ENCODE measurements at regions not wholly inside any gene's neighbourhood (a gene's known extent, or its start where the extent isn't known, plus 50 kb on each side); places are given as distances from the start of the nearest gene placed in this dataset.

GRCh38 chr5:74212336-74212735 is 428.2 kb downstream of the ENC1 start:
- peak; percentile 56 for DNase-seq (ENCODE audit: low spot score)
- H3K36me3 ChIP-seq (ENCODE audit: insufficient read depth, low read length, poor library complexity, severe bottlenecking): no peaks in the 10 kb centered on the region
- no TSS peak for BruUV-seq (replicated peaks)
- H3K27me3 ChIP-seq (replicated peaks; ENCODE audit: insufficient read depth, low read depth, low read length, poor library complexity): peaks cover 3% of the 10 kb centered on the region
- TF ChIP-seq EZH2 (IDR thresholded peaks at IDR 0.05; ENCODE audit: borderline replicate concordance, low read depth, low read length, poor library complexity, severe bottlenecking) (no peak), CTCF (conservative IDR thresholded peaks at IDR 0.05; ENCODE audit: low read depth, low read length) (peak; percentile 68)
- intact Hi-C loops (cut with micrococcal nuclease; ENCODE audit: unreplicated experiment): loop anchor here (2.0 kb wide), 1 partner anchor 430 kb away; no protein-coding TSS in a partner anchor
- no peaks in the 10 kb centered on the region for H3K9me3 ChIP-seq (ENCODE audit: low read depth, low read length, poor library complexity, severe bottlenecking)
- H3K27ac ChIP-seq (ENCODE audit: low read depth, low read length, poor library complexity, severe bottlenecking): no peak overlapping the region
- CTCF ChIA-PET: interaction anchor here (0.5 to 1.3 kb wide), 4 partner anchors 73 to 429 kb away, joined by 3 to 6 read pairs (median 3); no protein-coding TSS in a partner anchor
- POLR2A ChIA-PET (ENCODE audit: low non-redundant PET): no interaction called here
- H3K4me3 ChIP-seq (ENCODE audit: low read depth, low read length, poor library complexity, severe bottlenecking): no peak overlapping the region
- H3K4me1 ChIP-seq (ENCODE audit: insufficient read depth, low read length, poor library complexity, severe bottlenecking): no peaks in the 10 kb centered on the region

- TF ChIP-seq CTCF (conservative IDR thresholded peaks at IDR 0.05; ENCODE audit: low read depth, low read length) (no peak), EZH2 (IDR thresholded peaks at IDR 0.05; ENCODE audit: borderline replicate concordance, low read depth, low read length, poor library complexity, severe bottlenecking) (no peak)
- Histone ChIP-seq H3K9me3 (ENCODE audit: low read depth, low read length, poor library complexity, severe bottlenecking) (no peaks in the 10 kb centered on the region), H3K36me3 (ENCODE audit: insufficient read depth, low read length, poor library complexity, severe bottlenecking) (no peaks in the 10 kb centered on the region), H3K27ac (ENCODE audit: low read depth, low read length, poor library complexity, severe bottlenecking) (no peak overlapping the region), H3K4me3 (ENCODE audit: low read depth, low read length, poor library complexity, severe bottlenecking) (no peak overlapping the region), H3K4me1 (ENCODE audit: insufficient read depth, low read length, poor library complexity, severe bottlenecking) (peaks cover 14% of the 10 kb centered on the region), H3K27me3 (replicated peaks; ENCODE audit: insufficient read depth, low read depth, low read length, poor library complexity) (no peaks in the 10 kb centered on the region)
- CTCF ChIA-PET: no interaction called here
- POLR2A ChIA-PET (ENCODE audit: low non-redundant PET): no interaction called here
- DNase-seq (ENCODE audit: low spot score): no peak
- BruUV-seq (replicated peaks): no TSS peak
- intact Hi-C loops (cut with micrococcal nuclease; ENCODE audit: unreplicated experiment): no loop called here
These were observed 431.0 kb downstream of the ENC1 start for GRCh38 chr5:74209571-74209970.

GRCh38 chr5:74206579-74207550 is 433.7 kb downstream of the ENC1 start:
- Histone ChIP-seq H3K4me3 (ENCODE audit: low read depth, low read length, poor library complexity, severe bottlenecking) (no peak overlapping the region), H3K27ac (ENCODE audit: low read depth, low read length, poor library complexity, severe bottlenecking) (no peak overlapping the region), H3K9me3 (ENCODE audit: low read depth, low read length, poor library complexity, severe bottlenecking) (no peaks in the 10 kb centered on the region), H3K4me1 (ENCODE audit: insufficient read depth, low read length, poor library complexity, severe bottlenecking) (peaks cover 14% of the 10 kb centered on the region), H3K27me3 (replicated peaks; ENCODE audit: insufficient read depth, low read depth, low read length, poor library complexity) (no peaks in the 10 kb centered on the region), H3K36me3 (ENCODE audit: insufficient read depth, low read length, poor library complexity, severe bottlenecking) (no peaks in the 10 kb centered on the region)
- peak; percentile 81 for DNase-seq (ENCODE audit: low spot score)
- intact Hi-C loops (cut with micrococcal nuclease; ENCODE audit: unreplicated experiment): no loop called here
- TF ChIP-seq CTCF (conservative IDR thresholded peaks at IDR 0.05; ENCODE audit: low read depth, low read length) (no peak), EZH2 (IDR thresholded peaks at IDR 0.05; ENCODE audit: borderline replicate concordance, low read depth, low read length, poor library complexity, severe bottlenecking) (no peak)
- BruUV-seq (replicated peaks): no TSS peak
- ChIA-PET CTCF (no interaction called here), POLR2A (ENCODE audit: low non-redundant PET) (no interaction called here)
